Osteoblast (primary cell): ENCODE measurements at regions not wholly inside any gene's neighbourhood (a gene's known extent, or its start where the extent isn't known, plus 50 kb on each side); places are given as distances from the start of the nearest gene placed in this dataset. TPM values are rescaled to one million over a fixed set of nuclear protein-coding genes. Genes with fewer than 3 reads are reported as not detected.

ENCODE experiments used
- DNase-seq: peaks from one replicate; pipeline ENCODE4 v3.0.0; 2011; ENCODE audit warnings: low spot score, mixed read lengths; ENCODE audit not compliant: insufficient read length; ENCODE audit errors: missing footprints
- H2AFZ ChIP-seq: 2 replicates; pipeline ENCODE4 v1.6.0; 2011; ENCODE audit warnings: mild to moderate bottlenecking, low read length
- H3K27ac ChIP-seq: 2 replicates; pipeline ENCODE4 v1.5.1; 2011; ENCODE audit warnings: mild to moderate bottlenecking, low read depth, low read length, moderate library complexity
- H3K27me3 ChIP-seq: 2 replicates; pipeline ENCODE4 v1.6.0; 2012; ENCODE audit warnings: mild to moderate bottlenecking, control low read depth, inconsistent platforms, low read length, moderate library complexity; ENCODE audit not compliant: insufficient read depth
- H3K36me3 ChIP-seq: 2 replicates; pipeline ENCODE4 v1.5.1; 2011; ENCODE audit warnings: mild to moderate bottlenecking, low read length, control low read depth, moderate library complexity; ENCODE audit not compliant: insufficient read depth
- H3K4me1 ChIP-seq: 2 replicates; pipeline ENCODE4 v1.5.1; 2011; ENCODE audit warnings: mild to moderate bottlenecking, low read length, control low read depth, moderate library complexity; ENCODE audit not compliant: insufficient read depth
- H3K4me2 ChIP-seq: 2 replicates; pipeline ENCODE4 v1.6.0; 2011; ENCODE audit warnings: mild to moderate bottlenecking, low read length; ENCODE audit not compliant: insufficient read depth
- H3K4me3 ChIP-seq: fragments of 200-600 bp; sonication (generic); 3 replicates; pipeline ENCODE4 v1.5.1; 2012; ENCODE audit warnings: mild to moderate bottlenecking, low read length, inconsistent platforms; ENCODE audit not compliant: insufficient read depth
- H3K79me2 ChIP-seq: 2 replicates; pipeline ENCODE4 v1.6.0; 2012; ENCODE audit warnings: mild to moderate bottlenecking, low read length, control low read depth, inconsistent platforms; ENCODE audit not compliant: insufficient read depth
- H3K9me3 ChIP-seq: 2 replicates; pipeline ENCODE4 v1.5.1; 2011; ENCODE audit warnings: low read depth, low read length, control low read depth
- H4K20me1 ChIP-seq: 2 replicates; pipeline ENCODE4 v1.6.0; 2012; ENCODE audit warnings: mild to moderate bottlenecking, low read length, control low read depth; ENCODE audit not compliant: insufficient read depth
- CTCF ChIP-seq: IDR thresholded peaks from 2 replicates; pipeline ENCODE4 v1.5.1; 2011; ENCODE audit warnings: mild to moderate bottlenecking, low read depth, low read length, moderate library complexity; ENCODE audit errors: extremely low read depth
- small RNA-seq: library from RNA; depleted of rRNA; stranded (forward); fragments of <200 nt; gene quantifications from one replicate; pipeline ENCODE3, GENCODE V24; 2012

- H3K27ac ChIP-seq: no peak overlapping the region
- no peaks in the 10 kb centered on the region for H4K20me1 ChIP-seq
- H2AFZ ChIP-seq: no peak overlapping the region
- no peaks in the 10 kb centered on the region for H3K79me2 ChIP-seq
- DNase-seq: no peak
- no peak overlapping the region for H3K4me3 ChIP-seq
- H3K4me1 ChIP-seq: peaks cover 17% of the 10 kb centered on the region
- no peaks in the 10 kb centered on the region for H3K9me3 ChIP-seq
- peaks cover 3% of the 10 kb centered on the region for H3K27me3 ChIP-seq
- no peak overlapping the region for H3K4me2 ChIP-seq
- no peak for TF ChIP-seq CTCF
- no peaks in the 10 kb centered on the region for H3K36me3 ChIP-seq
Observed at GRCh38 chr10:14380746-14381145, 50.0 kb upstream of the FRMD4A start.

Small RNAs in the stretch of these regions (small RNA-seq; reads per million reads assigned to genes)
- not detected for gene MIR1265
- gene MIR4293: not detected
